Astrocyte (in vitro differentiated cells and primary cell): ENCODE measurements at regions not wholly inside any gene's neighbourhood (a gene's known extent, or its start where the extent isn't known, plus 50 kb on each side); places are given as distances from the start of the nearest gene placed in this dataset.
"Not testable (repeated sequence)": the region's sequence is repeated elsewhere in the genome, so short reads cannot be mapped to it uniquely, and the experiment has no call there.

Experiments used
- DNase-seq: peaks from one replicate; pipeline ENCODE4 v3.0.0-alpha.2; 2010; ENCODE audit warnings: low read depth
- FAIRE-seq: peaks from 2 replicates; lab custom pipeline; 2011; peaks lifted over from hg19 to GRCh38; lab: Jason Lieb, UNC
- H2AFZ ChIP-seq: 2 replicates; pipeline ENCODE4 v1.6.0; 2012; ENCODE audit warnings: low read depth, low read length, inconsistent platforms
- H3K27ac ChIP-seq: 2 replicates; pipeline ENCODE4 v1.5.1; 2011; ENCODE audit warnings: low read depth, low read length, inconsistent platforms
- H3K27me3 ChIP-seq: 2 replicates; pipeline ENCODE4 v1.6.0; 2011; ENCODE audit warnings: low read length, inconsistent platforms; ENCODE audit not compliant: insufficient read depth
- H3K36me3 ChIP-seq: 2 replicates; pipeline ENCODE4 v1.5.1; 2011; ENCODE audit warnings: low read length, inconsistent platforms; ENCODE audit not compliant: insufficient read depth
- H3K4me1 ChIP-seq: 2 replicates; pipeline ENCODE4 v1.5.1; 2011; ENCODE audit warnings: low read length, inconsistent platforms; ENCODE audit not compliant: insufficient read depth
- H3K4me2 ChIP-seq: 2 replicates; pipeline ENCODE4 v1.6.0; 2012; ENCODE audit warnings: low read length, inconsistent platforms
- H3K4me3 ChIP-seq: 2 replicates; pipeline ENCODE4 v1.5.1; 2011; ENCODE audit warnings: low read depth, mild to moderate bottlenecking, low read length, inconsistent platforms; ENCODE audit not compliant: insufficient read depth
- H3K79me2 ChIP-seq: 2 replicates; pipeline ENCODE4 v1.6.0; 2012; ENCODE audit warnings: mild to moderate bottlenecking, low read length, inconsistent platforms; ENCODE audit not compliant: insufficient read depth
- H3K9ac ChIP-seq: 2 replicates; pipeline ENCODE4 v1.6.0; 2012; ENCODE audit warnings: mild to moderate bottlenecking, low read length, inconsistent platforms
- H3K9me3 ChIP-seq: 2 replicates; pipeline ENCODE4 v1.5.1; 2012; ENCODE audit warnings: low read depth, mild to moderate bottlenecking, low read length, inconsistent platforms; ENCODE audit not compliant: insufficient read depth
- H4K20me1 ChIP-seq: 2 replicates; pipeline ENCODE4 v1.6.0; 2012; ENCODE audit warnings: low read length, inconsistent platforms; ENCODE audit not compliant: insufficient read depth
- H3K27ac Mint-ChIP-seq: one replicate; pipeline ENCODE4 v1.8.0; 2021; ENCODE audit warnings: mild to moderate bottlenecking, mixed read lengths; ENCODE audit not compliant: unreplicated experiment
- H3K27me3 Mint-ChIP-seq: one replicate; pipeline ENCODE4 v1.8.0; 2021; ENCODE audit warnings: low read depth, mixed read lengths; ENCODE audit not compliant: unreplicated experiment
- H3K36me3 Mint-ChIP-seq: one replicate; pipeline ENCODE4 v1.8.0; 2021; ENCODE audit warnings: low read depth, mixed read lengths; ENCODE audit not compliant: unreplicated experiment
- H3K4me1 Mint-ChIP-seq: one replicate; pipeline ENCODE4 v1.8.0; 2021; ENCODE audit warnings: low read depth, mixed read lengths; ENCODE audit not compliant: unreplicated experiment
- H3K4me3 Mint-ChIP-seq: one replicate; pipeline ENCODE4 v1.8.0; 2021; ENCODE audit warnings: mild to moderate bottlenecking, moderate library complexity, mixed read lengths; ENCODE audit not compliant: unreplicated experiment
- H3K9me3 Mint-ChIP-seq: one replicate; pipeline ENCODE4 v1.8.0; 2021; ENCODE audit warnings: mild to moderate bottlenecking, mixed read lengths; ENCODE audit not compliant: unreplicated experiment
- EZH2 ChIP-seq: IDR thresholded peaks from 2 replicates; pipeline ENCODE4 v1.6.1; 2012; ENCODE audit warnings: mild to moderate bottlenecking, low read length, inconsistent platforms; ENCODE audit not compliant: insufficient read depth
- TF ChIP-seq, protein P1 (sequence below): IDR thresholded peaks from 2 replicates; pipeline ENCODE4 v1.5.1; 2011; ENCODE audit warnings: low read depth, mild to moderate bottlenecking, inconsistent platforms, low read length, moderate library complexity; ENCODE audit not compliant: insufficient read depth

DNA sequence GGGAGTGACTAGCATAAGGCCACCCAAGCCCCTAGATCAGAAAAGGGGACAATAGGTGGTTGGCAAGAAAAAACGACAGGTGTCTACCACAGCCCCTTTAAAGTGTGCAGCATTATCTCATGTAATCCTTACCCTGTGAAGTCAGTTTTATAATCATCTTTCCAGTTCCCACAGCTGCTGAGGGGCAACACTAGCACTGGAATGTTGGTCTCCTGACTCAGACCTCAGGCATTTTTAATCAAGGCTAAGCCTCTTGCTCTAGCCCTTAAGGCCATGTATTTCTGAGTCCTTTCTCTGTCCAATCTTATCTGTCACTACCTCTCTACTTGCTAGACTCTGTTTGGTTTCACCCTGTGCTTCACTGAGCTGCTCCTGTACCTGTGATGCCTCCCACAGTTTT lies 171.7 kb downstream of the TLE3 start:
- no peaks in the 10 kb centered on the region for H4K20me1 ChIP-seq
- H3K36me3 Mint-ChIP-seq, result peaks cover 2% of the 10 kb centered on the region
- H3K27ac Mint-ChIP-seq, result peak overlapping the region; percentile 81
- H3K4me1 Mint-ChIP-seq, result peaks cover 12% of the 10 kb centered on the region
- H3K4me2 ChIP-seq, result no peak overlapping the region
- H2AFZ ChIP-seq, result no peak overlapping the region
- no peaks in the 10 kb centered on the region for H3K4me1 ChIP-seq
- H3K79me2 ChIP-seq, result no peaks in the 10 kb centered on the region
- H3K9ac ChIP-seq, result no peak overlapping the region
- no peak overlapping the region for H3K4me3 ChIP-seq
- peaks cover 29% of the 10 kb centered on the region for H3K9me3 Mint-ChIP-seq
- TF ChIP-seq, protein P1, sequence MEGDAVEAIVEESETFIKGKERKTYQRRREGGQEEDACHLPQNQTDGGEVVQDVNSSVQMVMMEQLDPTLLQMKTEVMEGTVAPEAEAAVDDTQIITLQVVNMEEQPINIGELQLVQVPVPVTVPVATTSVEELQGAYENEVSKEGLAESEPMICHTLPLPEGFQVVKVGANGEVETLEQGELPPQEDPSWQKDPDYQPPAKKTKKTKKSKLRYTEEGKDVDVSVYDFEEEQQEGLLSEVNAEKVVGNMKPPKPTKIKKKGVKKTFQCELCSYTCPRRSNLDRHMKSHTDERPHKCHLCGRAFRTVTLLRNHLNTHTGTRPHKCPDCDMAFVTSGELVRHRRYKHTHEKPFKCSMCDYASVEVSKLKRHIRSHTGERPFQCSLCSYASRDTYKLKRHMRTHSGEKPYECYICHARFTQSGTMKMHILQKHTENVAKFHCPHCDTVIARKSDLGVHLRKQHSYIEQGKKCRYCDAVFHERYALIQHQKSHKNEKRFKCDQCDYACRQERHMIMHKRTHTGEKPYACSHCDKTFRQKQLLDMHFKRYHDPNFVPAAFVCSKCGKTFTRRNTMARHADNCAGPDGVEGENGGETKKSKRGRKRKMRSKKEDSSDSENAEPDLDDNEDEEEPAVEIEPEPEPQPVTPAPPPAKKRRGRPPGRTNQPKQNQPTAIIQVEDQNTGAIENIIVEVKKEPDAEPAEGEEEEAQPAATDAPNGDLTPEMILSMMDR, result no peak
- TF ChIP-seq EZH2, result no peak
- FAIRE-seq (peak; percentile 71), DNase-seq (peak; percentile 41)
- H3K27ac ChIP-seq, result no peak overlapping the region
- H3K9me3 ChIP-seq, result peaks cover 11% of the 10 kb centered on the region
- no peak overlapping the region for H3K4me3 Mint-ChIP-seq
- H3K27me3 Mint-ChIP-seq, result peaks cover 11% of the 10 kb centered on the region
- no peaks in the 10 kb centered on the region for H3K36me3 ChIP-seq
- peaks cover 11% of the 10 kb centered on the region for H3K27me3 ChIP-seq

DNA sequence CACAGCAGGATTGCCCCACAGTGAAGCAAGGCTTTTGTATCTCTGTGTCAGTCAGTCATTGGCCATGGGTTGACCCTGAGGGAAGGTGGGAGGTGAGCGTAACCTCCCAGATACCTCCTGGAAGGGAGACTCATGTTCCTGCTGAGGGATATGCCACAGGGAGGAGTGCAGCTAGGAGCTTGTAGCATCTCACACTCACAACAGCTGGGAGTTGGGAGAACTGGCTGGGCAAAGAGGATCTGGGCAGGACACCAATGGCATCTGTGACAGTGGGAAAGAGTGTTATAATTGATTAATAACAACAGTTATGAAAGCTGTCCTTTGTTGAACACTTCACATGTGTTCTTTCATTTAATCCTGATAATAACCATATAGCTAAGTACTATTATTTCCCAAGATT lies 171.0 kb downstream of the TLE3 start:
- Mint-ChIP-seq H3K4me1 (peaks cover 12% of the 10 kb centered on the region), H3K27ac (peak overlapping the region; percentile 81), H3K27me3 (peaks cover 8% of the 10 kb centered on the region), H3K36me3 (peaks cover 2% of the 10 kb centered on the region), H3K4me3 (no peak overlapping the region), H3K9me3 (peaks cover 26% of the 10 kb centered on the region)
- Histone ChIP-seq H2AFZ (no peak overlapping the region), H3K4me2 (no peak overlapping the region), H3K27me3 (peaks cover 11% of the 10 kb centered on the region), H3K4me3 (no peak overlapping the region), H3K79me2 (no peaks in the 10 kb centered on the region), H3K9ac (no peak overlapping the region), H3K4me1 (no peaks in the 10 kb centered on the region), H3K9me3 (peaks cover 11% of the 10 kb centered on the region), H3K27ac (no peak overlapping the region), H3K36me3 (no peaks in the 10 kb centered on the region), H4K20me1 (no peaks in the 10 kb centered on the region)
- FAIRE-seq (no peak), DNase-seq (no peak)
- no peak for TF ChIP-seq EZH2

DNA sequence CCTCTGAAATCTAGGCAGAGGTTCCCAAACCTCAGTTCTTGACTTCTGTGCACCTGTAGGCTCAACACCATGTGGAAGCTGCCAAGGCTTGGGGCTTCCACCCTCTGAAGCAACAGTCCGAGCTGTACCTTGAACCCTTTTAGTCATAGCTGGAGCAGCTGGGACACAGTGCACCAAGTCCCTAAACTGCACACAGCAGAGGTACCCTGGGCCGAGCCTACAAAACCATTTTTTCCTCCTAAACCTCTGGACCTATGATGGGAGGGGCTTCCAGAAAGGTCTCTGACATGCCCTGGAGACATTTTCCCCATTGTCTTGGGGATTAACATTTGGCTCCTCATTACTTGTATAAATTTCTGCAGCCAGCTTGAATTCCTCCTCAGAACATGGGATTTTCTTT lies 168.8 kb downstream of the TLE3 start:
- Mint-ChIP-seq H3K27me3 (peaks cover 21% of the 10 kb centered on the region), H3K4me1 (peaks cover 12% of the 10 kb centered on the region), H3K9me3 (peaks cover 22% of the 10 kb centered on the region)
- H2AFZ ChIP-seq, H3K36me3 ChIP-seq, H3K27me3 ChIP-seq, H3K79me2 ChIP-seq, H3K4me1 ChIP-seq, H3K27ac ChIP-seq, H3K9ac ChIP-seq, H3K36me3 Mint-ChIP-seq, H3K4me3 ChIP-seq, H4K20me1 ChIP-seq, FAIRE-seq, H3K9me3 ChIP-seq, H3K4me2 ChIP-seq, DNase-seq, H3K27ac Mint-ChIP-seq, H3K4me3 Mint-ChIP-seq: not testable (repeated sequence)
